IMR-90 (cell line): ENCODE measurements at regions not wholly inside any gene's neighbourhood (a gene's known extent, or its start where the extent isn't known, plus 50 kb on each side); places are given as distances from the start of the nearest gene placed in this dataset.

ENCODE experiments used
- ATAC-seq: fragments of 200-7000 bp; cut with Tn5 transposase; 2 replicates; pipeline ENCODE4 v1.9.1; 2020; ENCODE audit warnings: low read depth, mild to moderate bottlenecking, moderate library complexity
- BruUV-seq: library from RNA; stranded (reverse); fragments of 400-500 nt; replicated peaks from 2 replicates; lab custom pipeline; 2021; lab: Mats Ljungman, UMichigan
- CTCF ChIA-PET: fragments of 300-600 bp; formaldehyde crosslinking; extraction: SDS; loops from one replicate; lab custom pipeline; 2021; ENCODE audit warnings: antibody characterized with exemption; lab: Yijun Ruan, JAX
- POLR2A ChIA-PET: fragments of 300-600 bp; sonication (Branson Sonifier 250); formaldehyde crosslinking; loops from one replicate; lab custom pipeline; 2022; ENCODE audit warnings: antibody characterized with exemption; ENCODE audit not compliant: unreplicated experiment; lab: Charles Lee
- DNase-seq: peaks from one replicate; pipeline ENCODE4 v3.0.0; 2013
- H2AFZ ChIP-seq: replicated peaks from 2 replicates; pipeline ENCODE3; 2013; ENCODE audit warnings: low read length, mild to moderate bottlenecking; ENCODE audit not compliant: poor library complexity
- H2AK5ac ChIP-seq: 2 replicates; pipeline ENCODE4 v1.6.1; 2013; ENCODE audit warnings: low read depth, low read length, inconsistent platforms
- H2AK9ac ChIP-seq: replicated peaks from 2 replicates; pipeline ENCODE3; 2013; ENCODE audit warnings: mild to moderate bottlenecking, low read depth, low read length, moderate library complexity; ENCODE audit not compliant: poor library complexity
- H2BK120ac ChIP-seq: 2 replicates; pipeline ENCODE4 v1.6.1; 2013; ENCODE audit warnings: low read depth, low read length, inconsistent platforms
- H2BK15ac ChIP-seq: 3 replicates; pipeline ENCODE4 v1.6.1; 2013; ENCODE audit warnings: low read depth, low read length, inconsistent platforms
- H2BK20ac ChIP-seq: 2 replicates; pipeline ENCODE4 v1.6.1; 2013; ENCODE audit warnings: low read depth, mild to moderate bottlenecking, inconsistent platforms, low read length, moderate library complexity
- H2BK5ac ChIP-seq: 2 replicates; pipeline ENCODE4 v1.6.1; 2013; ENCODE audit warnings: mild to moderate bottlenecking, low read depth, low read length, inconsistent platforms; ENCODE audit not compliant: poor library complexity, severe bottlenecking
- H3K14ac ChIP-seq: replicated peaks from 2 replicates; pipeline ENCODE4 v1.6.1; 2013; ENCODE audit warnings: low read depth, low read length, inconsistent platforms
- H3K18ac ChIP-seq: 2 replicates; pipeline ENCODE4 v1.6.1; 2013; ENCODE audit warnings: low read depth, low read length, control low read depth
- H3K23ac ChIP-seq: 2 replicates; pipeline ENCODE4 v1.6.1; 2013; ENCODE audit warnings: low read depth, low read length, inconsistent platforms
- H3K27ac ChIP-seq: 2 replicates; pipeline ENCODE4 v1.5.1; 2013; ENCODE audit warnings: mild to moderate bottlenecking, control low read depth, low read length; ENCODE audit not compliant: insufficient read depth
- H3K27me3 ChIP-seq: 2 replicates; pipeline ENCODE4 v1.6.1; 2013; ENCODE audit warnings: low read length; ENCODE audit not compliant: control insufficient read depth, insufficient read depth
- H3K36me3 ChIP-seq: 2 replicates; pipeline ENCODE4 v1.6.1; 2013; ENCODE audit warnings: low read length, mixed read lengths; ENCODE audit not compliant: control insufficient read depth, insufficient read depth
- H3K4ac ChIP-seq: 2 replicates; pipeline ENCODE4 v1.6.1; 2013; ENCODE audit warnings: low read depth, low read length, inconsistent platforms
- H3K4me1 ChIP-seq: 2 replicates; pipeline ENCODE4 v1.6.1; 2013; ENCODE audit warnings: low read length, mixed read lengths; ENCODE audit not compliant: control insufficient read depth, insufficient read depth
- H3K4me2 ChIP-seq: 2 replicates; pipeline ENCODE4 v1.6.1; 2013; ENCODE audit warnings: low read depth, mild to moderate bottlenecking, control low read depth, low read length, moderate library complexity
- H3K4me3 ChIP-seq: 2 replicates; pipeline ENCODE4 v1.5.1; 2013; ENCODE audit warnings: low read depth, mild to moderate bottlenecking, control low read depth, low read length, moderate library complexity; ENCODE audit not compliant: insufficient read depth
- H3K56ac ChIP-seq: 2 replicates; pipeline ENCODE4 v1.6.1; 2013; ENCODE audit warnings: low read length, inconsistent platforms; ENCODE audit not compliant: insufficient read depth; ENCODE audit errors: extremely low read depth
- H3K79me1 ChIP-seq, 2 experiments: 2 replicates each; pipeline ENCODE4 v1.6.1; 2013; ENCODE audit warnings: low read length in 2 of 2, inconsistent platforms in 1 of 2, low read depth in 1 of 2
- H3K9ac ChIP-seq: 2 replicates; pipeline ENCODE4 v1.6.1; 2013; ENCODE audit warnings: low read depth, low read length, control low read depth
- H3K9me1 ChIP-seq: 2 replicates; pipeline ENCODE4 v1.6.1; 2013; ENCODE audit warnings: low read length, inconsistent platforms; ENCODE audit not compliant: insufficient read depth
- H3K9me3 ChIP-seq: 2 replicates; pipeline ENCODE4 v1.6.1; 2013; ENCODE audit warnings: low read length; ENCODE audit not compliant: control insufficient read depth, insufficient read depth
- H4K20me1 ChIP-seq: 2 replicates; pipeline ENCODE4 v1.6.1; 2013; ENCODE audit warnings: low read length, inconsistent platforms; ENCODE audit not compliant: insufficient read depth
- H4K5ac ChIP-seq: 2 replicates; pipeline ENCODE4 v1.6.1; 2013; ENCODE audit warnings: mild to moderate bottlenecking, low read depth, low read length, control low read depth
- H4K8ac ChIP-seq, 2 experiments: 2 replicates each; pipeline ENCODE4 v1.6.1; 2013; ENCODE audit warnings: low read depth in 2 of 2, low read length in 2 of 2, control low read depth in 1 of 2, inconsistent platforms in 1 of 2
- H4K91ac ChIP-seq: 2 replicates; pipeline ENCODE4 v1.6.1; 2013; ENCODE audit warnings: low read depth, low read length, inconsistent platforms; ENCODE audit not compliant: insufficient read depth
- MXI1 ChIP-seq: IDR thresholded peaks from 2 replicates; pipeline ENCODE4 v1.6.1; 2012; ENCODE audit warnings: low read depth, mild to moderate bottlenecking, low read length, moderate library complexity, borderline replicate concordance
- RCOR1 ChIP-seq: IDR thresholded peaks from 2 replicates; pipeline ENCODE4 v1.6.1; 2012; ENCODE audit warnings: mild to moderate bottlenecking, low read length, improper control_type of control experiment; ENCODE audit not compliant: insufficient replicate concordance
- WGBS, 2 experiments: methylation state at CpG; one replicate each; pipeline versions ENCODE4 v1.1.5 to v1.1.7; 2013; ENCODE audit warnings: missing lambda C conversion rate in 2 of 2; ENCODE audit not compliant: insufficient read length in 1 of 2; ENCODE audit errors: extremely low coverage in 2 of 2; 5-methylcytosine and 5-hydroxymethylcytosine counted together
- dilution Hi-C: fragments of 300-500 bp; cut with HindIII; formaldehyde crosslinking; loops from one replicate; pipeline ENCODE4 v1.14.3; 2018; ENCODE audit warnings: low sequenced_read_pairs; ENCODE audit not compliant: unreplicated experiment
- in situ Hi-C: fragments of 300-500 bp; cut with MboI; formaldehyde crosslinking; loops from 3 replicates; pipeline ENCODE4 v1.14.3; 2019; ENCODE audit warnings: low sequenced_read_pairs, inconsistent platforms, mixed read lengths
- intact Hi-C: fragments of 100-400 bp; cut with micrococcal nuclease; formaldehyde crosslinking; loops from 2 replicates; pipeline ENCODE4 v1.10.0; 2022

DNA sequence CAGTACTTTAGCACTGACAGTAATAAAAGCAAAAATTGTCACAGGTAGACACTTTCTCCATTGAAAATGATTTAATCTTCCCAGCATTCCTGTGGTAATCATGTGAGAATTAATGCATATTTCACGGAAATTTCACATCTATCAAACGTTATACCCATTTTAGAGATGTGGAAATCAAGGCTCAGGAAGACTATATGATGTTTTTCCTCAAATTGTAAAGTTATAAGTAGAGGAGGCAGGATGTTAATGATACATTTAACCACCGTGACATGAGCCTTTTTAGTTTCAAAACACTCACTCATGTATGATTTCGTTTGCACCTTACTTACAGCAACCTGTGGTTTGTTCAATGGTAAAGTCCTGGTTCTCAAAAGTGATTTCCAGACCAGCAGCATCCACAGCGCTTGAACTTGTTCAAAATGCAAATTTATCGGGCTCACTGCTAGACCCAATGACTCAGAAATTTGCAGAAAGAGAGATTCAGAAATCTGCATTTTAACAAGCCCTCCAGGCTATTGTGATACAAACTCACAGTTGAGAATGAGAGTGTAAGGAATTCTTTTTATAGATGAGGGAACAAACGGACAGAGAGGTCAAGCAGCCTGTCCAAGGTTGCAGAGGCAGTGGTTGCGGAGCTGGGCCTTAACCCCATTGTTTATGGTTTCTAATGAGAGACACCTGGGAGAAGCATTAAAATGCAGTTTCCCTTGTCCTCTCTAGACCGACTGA lies 654.8 kb upstream of the TBX3 start:
- DNase-seq, result no peak
- H3K9ac ChIP-seq, result no peak overlapping the region
- in situ Hi-C loops, result loop anchor here (25.0 kb wide), 1 partner anchor 926 kb away; the partner anchor contains the start of gene TBX5

More for the DNA sequence above, 654.8 kb upstream of the TBX3 start:
- Histone ChIP-seq H2AFZ (no peak overlapping the region), H3K27ac (no peak overlapping the region; the same call in 1 of the 2 replicates), H2AK9ac (no peak overlapping the region), H3K27me3 (no peaks in the 10 kb centered on the region), H2BK5ac (no peak overlapping the region), H3K36me3 (no peaks in the 10 kb centered on the region), H2AK5ac (0 out of 2 replicates have a peak overlapping the region, but pooled peaks have one; percentile 50), H4K91ac (peak overlapping the region; percentile 43), H4K8ac (peak overlapping the region; percentile 23 to 31; a peak in 2 of 4 replicates), H2BK20ac (peak overlapping the region; percentile 57), H3K9me3 (no peaks in the 10 kb centered on the region), H4K5ac (no peak overlapping the region), H2BK120ac (peak overlapping the region; percentile 72), H3K9me1 (peaks cover 13% of the 10 kb centered on the region), H3K4ac (peak overlapping the region; percentile 55), H3K14ac (0 out of 2 replicates have a peak overlapping the region, but pooled peaks have one; percentile 3), H2BK15ac (peak overlapping the region; percentile 60; the same call in 1 of the 3 replicates), H3K23ac (no peak overlapping the region), H3K4me3 (no peak overlapping the region), H3K79me1 (peaks cover 0 to 7% of the 10 kb centered on the region in 2 experiments; a peak in 2 of 4 replicates), H3K4me1 (peaks cover 10% of the 10 kb centered on the region), H3K4me2 (no peak overlapping the region), H4K20me1 (no peaks in the 10 kb centered on the region), H3K18ac (0 out of 2 replicates have a peak overlapping the region, but pooled peaks have one; percentile 5), H3K56ac (no peak overlapping the region)
- dilution Hi-C loops (no loop called here), intact Hi-C loops (no loop called here)
- TF ChIP-seq RCOR1 (peak; percentile 17), MXI1 (no peak)
- BruUV-seq, result no TSS peak
- CTCF ChIA-PET, result no interaction called here
- POLR2A ChIA-PET, result no interaction called here
- ATAC-seq, result no peak
- 60% methylated on average over 2 of the region's 9 CpGs; no CpG with 5 or more reads in 1 of the 2 experiments for WGBS, 2 experiments
